ENCODE measurements at regions not wholly inside any gene's neighbourhood (a gene's known extent, or its start where the extent isn't known, plus 50 kb on each side); places are given as distances from the start of the nearest gene placed in this dataset.

- H3K36me3 ChIP-seq (ENCODE audit: insufficient read depth, insufficient read length, low read length): no peaks in the 10 kb centered on the region
Measured at GRCh38 chr17:12537436-12537835, 128.3 kb upstream of the MYOCD start.

GRCh38 chr17:12538003-12538402, 127.7 kb upstream of the MYOCD start:
- Histone ChIP-seq H3K9ac (ENCODE audit: insufficient read length, low read depth) (no peak overlapping the region), H3K27me3 (ENCODE audit: insufficient read depth, insufficient read length) (no peaks in the 10 kb centered on the region), H3K36me3 (ENCODE audit: insufficient read depth, insufficient read length, low read length) (no peaks in the 10 kb centered on the region), H3K4me3 (ENCODE audit: insufficient read length, low read depth) (no peak overlapping the region), H3K4me1 (ENCODE audit: insufficient read depth, insufficient read length) (no peaks in the 10 kb centered on the region), H3K9me3 (ENCODE audit: insufficient read depth, low read length) (no peaks in the 10 kb centered on the region)
- no peak for TF ChIP-seq SUZ12 (IDR thresholded peaks at IDR 0.05; ENCODE audit: extremely low read depth, insufficient read depth, insufficient read length)
- no peak for TF ChIP-seq ZNF274 (IDR thresholded peaks at IDR 0.05; ENCODE audit: low read depth, low read length)
- TF ChIP-seq YY1 (IDR thresholded peaks at IDR 0.05; ENCODE audit: insufficient read depth, insufficient read length): no peak
- DNase-seq (ENCODE audit: low read depth, low spot score): no peak

More at GRCh38 chr17:12537436-12537835, 128.3 kb upstream of the MYOCD start:
- no peak overlapping the region for H3K4me3 ChIP-seq (ENCODE audit: insufficient read length, low read depth)
- H3K4me1 ChIP-seq (ENCODE audit: insufficient read depth, insufficient read length): no peaks in the 10 kb centered on the region
- TF ChIP-seq ZNF274 (IDR thresholded peaks at IDR 0.05; ENCODE audit: low read depth, low read length) (no peak), SUZ12 (IDR thresholded peaks at IDR 0.05; ENCODE audit: extremely low read depth, insufficient read depth, insufficient read length) (no peak), YY1 (IDR thresholded peaks at IDR 0.05; ENCODE audit: insufficient read depth, insufficient read length) (no peak)
- no peaks in the 10 kb centered on the region for H3K9me3 ChIP-seq (ENCODE audit: insufficient read depth, low read length)
- no peaks in the 10 kb centered on the region for H3K27me3 ChIP-seq (ENCODE audit: insufficient read depth, insufficient read length)
- H3K9ac ChIP-seq (ENCODE audit: insufficient read length, low read depth): no peak overlapping the region
- DNase-seq (ENCODE audit: low read depth, low spot score): no peak

GRCh38 chr17:12545877-12546513, 119.7 kb upstream of the MYOCD start:
- H3K4me3 ChIP-seq (ENCODE audit: insufficient read length, low read depth): no peak overlapping the region
- no peak for TF ChIP-seq YY1 (IDR thresholded peaks at IDR 0.05; ENCODE audit: insufficient read depth, insufficient read length)
- no peak for TF ChIP-seq ZNF274 (IDR thresholded peaks at IDR 0.05; ENCODE audit: low read depth, low read length)
- TF ChIP-seq SUZ12 (IDR thresholded peaks at IDR 0.05; ENCODE audit: extremely low read depth, insufficient read depth, insufficient read length): no peak
- no peaks in the 10 kb centered on the region; the same call in 1 of the 2 replicates for H3K9me3 ChIP-seq (ENCODE audit: insufficient read depth, low read length)
- peak; percentile 36 for DNase-seq (ENCODE audit: low read depth, low spot score)
- no peaks in the 10 kb centered on the region for H3K4me1 ChIP-seq (ENCODE audit: insufficient read depth, insufficient read length)
- no peaks in the 10 kb centered on the region for H3K36me3 ChIP-seq (ENCODE audit: insufficient read depth, insufficient read length, low read length)
- no peaks in the 10 kb centered on the region for H3K27me3 ChIP-seq (ENCODE audit: insufficient read depth, insufficient read length)
- no peak overlapping the region for H3K9ac ChIP-seq (ENCODE audit: insufficient read length, low read depth)

GRCh38 chr17:12546983-12547382, 118.7 kb upstream of the MYOCD start:
- no peaks in the 10 kb centered on the region for H3K27me3 ChIP-seq (ENCODE audit: insufficient read depth, insufficient read length)
- H3K4me3 ChIP-seq (ENCODE audit: insufficient read length, low read depth): no peak overlapping the region
- no peaks in the 10 kb centered on the region for H3K4me1 ChIP-seq (ENCODE audit: insufficient read depth, insufficient read length)
- H3K9me3 ChIP-seq (ENCODE audit: insufficient read depth, low read length): no peaks in the 10 kb centered on the region; the same call in 1 of the 2 replicates
- DNase-seq (ENCODE audit: low read depth, low spot score): no peak
- H3K36me3 ChIP-seq (ENCODE audit: insufficient read depth, insufficient read length, low read length): no peaks in the 10 kb centered on the region
- TF ChIP-seq YY1 (IDR thresholded peaks at IDR 0.05; ENCODE audit: insufficient read depth, insufficient read length) (no peak), SUZ12 (IDR thresholded peaks at IDR 0.05; ENCODE audit: extremely low read depth, insufficient read depth, insufficient read length) (no peak)
- no peak overlapping the region for H3K9ac ChIP-seq (ENCODE audit: insufficient read length, low read depth)

GRCh38 chr17:12547831-12548230, 117.9 kb upstream of the MYOCD start:
- H3K36me3 ChIP-seq (ENCODE audit: insufficient read depth, insufficient read length, low read length): no peaks in the 10 kb centered on the region
- H3K4me1 ChIP-seq (ENCODE audit: insufficient read depth, insufficient read length): no peaks in the 10 kb centered on the region
- H3K27me3 ChIP-seq (ENCODE audit: insufficient read depth, insufficient read length): no peaks in the 10 kb centered on the region
- H3K9me3 ChIP-seq (ENCODE audit: insufficient read depth, low read length): no peaks in the 10 kb centered on the region; the same call in 1 of the 2 replicates
- no peak overlapping the region for H3K9ac ChIP-seq (ENCODE audit: insufficient read length, low read depth)
- no peak overlapping the region for H3K4me3 ChIP-seq (ENCODE audit: insufficient read length, low read depth)
- TF ChIP-seq SUZ12 (IDR thresholded peaks at IDR 0.05; ENCODE audit: extremely low read depth, insufficient read depth, insufficient read length): no peak
- TF ChIP-seq ZNF274 (IDR thresholded peaks at IDR 0.05; ENCODE audit: low read depth, low read length): no peak
- no peak for TF ChIP-seq YY1 (IDR thresholded peaks at IDR 0.05; ENCODE audit: insufficient read depth, insufficient read length)
- DNase-seq (ENCODE audit: low read depth, low spot score): no peak

- Histone ChIP-seq H3K36me3 (ENCODE audit: insufficient read depth, insufficient read length, low read length) (no peaks in the 10 kb centered on the region), H3K4me1 (ENCODE audit: insufficient read depth, insufficient read length) (no peaks in the 10 kb centered on the region), H3K27me3 (ENCODE audit: insufficient read depth, insufficient read length) (no peaks in the 10 kb centered on the region), H3K4me3 (ENCODE audit: insufficient read length, low read depth) (no peak overlapping the region), H3K9me3 (ENCODE audit: insufficient read depth, low read length) (no peaks in the 10 kb centered on the region; the same call in 1 of the 2 replicates), H3K9ac (ENCODE audit: insufficient read length, low read depth) (no peak overlapping the region)
- TF ChIP-seq YY1 (IDR thresholded peaks at IDR 0.05; ENCODE audit: insufficient read depth, insufficient read length): no peak
- no peak for TF ChIP-seq SUZ12 (IDR thresholded peaks at IDR 0.05; ENCODE audit: extremely low read depth, insufficient read depth, insufficient read length)
- no peak for TF ChIP-seq ZNF274 (IDR thresholded peaks at IDR 0.05; ENCODE audit: low read depth, low read length)
- no peak for DNase-seq (ENCODE audit: low read depth, low spot score)
Measured at GRCh38 chr17:12548558-12548957, 117.1 kb upstream of the MYOCD start.

- H3K4me1 ChIP-seq (ENCODE audit: insufficient read depth, insufficient read length): no peaks in the 10 kb centered on the region
- DNase-seq (ENCODE audit: low read depth, low spot score): no peak
- H3K36me3 ChIP-seq (ENCODE audit: insufficient read depth, insufficient read length, low read length): no peaks in the 10 kb centered on the region
- no peaks in the 10 kb centered on the region for H3K27me3 ChIP-seq (ENCODE audit: insufficient read depth, insufficient read length)
- H3K9ac ChIP-seq (ENCODE audit: insufficient read length, low read depth): no peak overlapping the region
- no peaks in the 10 kb centered on the region; the same call in 1 of the 2 replicates for H3K9me3 ChIP-seq (ENCODE audit: insufficient read depth, low read length)
- no peak for TF ChIP-seq SUZ12 (IDR thresholded peaks at IDR 0.05; ENCODE audit: extremely low read depth, insufficient read depth, insufficient read length)
- no peak for TF ChIP-seq YY1 (IDR thresholded peaks at IDR 0.05; ENCODE audit: insufficient read depth, insufficient read length)
- TF ChIP-seq ZNF274 (IDR thresholded peaks at IDR 0.05; ENCODE audit: low read depth, low read length): no peak
- H3K4me3 ChIP-seq (ENCODE audit: insufficient read length, low read depth): no peak overlapping the region
Measured at GRCh38 chr17:12549499-12550041, 116.1 kb upstream of the MYOCD start.
